DND-41 (cell line): ENCODE measurements at regions not wholly inside any gene's neighbourhood (a gene's known extent, or its start where the extent isn't known, plus 50 kb on each side); places are given as distances from the start of the nearest gene placed in this dataset.

Experiments used
- ATAC-seq: fragments of 200-7000 bp; cut with Tn5 transposase; 3 replicates; pipeline ENCODE4 v1.9.1; 2021; ENCODE audit warnings: low read depth; ENCODE audit not compliant: insufficient read depth
- DNase-seq: peaks from one replicate; pipeline ENCODE4 v3.0.0-alpha.2; 2020
- H2AFZ ChIP-seq: 2 replicates; pipeline ENCODE4 v1.6.0; 2012; ENCODE audit warnings: low read depth, low read length
- H3K27ac ChIP-seq: 2 replicates; pipeline ENCODE4 v1.5.1; 2012; ENCODE audit warnings: low read length, inconsistent platforms
- H3K27me3 ChIP-seq: fragments of 200-600 bp; sonication (generic); 2 replicates; pipeline ENCODE4 v1.6.0; 2012; ENCODE audit warnings: low read length, mild to moderate bottlenecking, inconsistent platforms; ENCODE audit not compliant: insufficient read depth, poor library complexity
- H3K36me3 ChIP-seq: 2 replicates; pipeline ENCODE4 v1.5.1; 2012; ENCODE audit warnings: low read length, inconsistent platforms; ENCODE audit not compliant: insufficient read depth
- H3K4me1 ChIP-seq: 2 replicates; pipeline ENCODE4 v1.5.1; 2012; ENCODE audit warnings: mild to moderate bottlenecking, low read length; ENCODE audit not compliant: insufficient read depth
- H3K4me2 ChIP-seq: 2 replicates; pipeline ENCODE4 v1.6.0; 2012; ENCODE audit warnings: mild to moderate bottlenecking, moderate library complexity, low read length, inconsistent platforms; ENCODE audit not compliant: insufficient read depth
- H3K4me3 ChIP-seq, 2 experiments: fragments of 200-600 bp in 1 of 2; shearing (Covaris generic) in 1 of 2; 2 replicates each; pipeline ENCODE4 v1.5.1; 2012 to 2016; ENCODE audit warnings: inconsistent platforms in 2 of 2, low read length in 2 of 2, mild to moderate bottlenecking in 2 of 2, low read depth in 1 of 2, moderate library complexity in 1 of 2
- H3K79me2 ChIP-seq: 2 replicates; pipeline ENCODE4 v1.6.0; 2012; ENCODE audit warnings: low read length, inconsistent platforms; ENCODE audit not compliant: insufficient read depth
- H3K9ac ChIP-seq: 2 replicates; pipeline ENCODE4 v1.6.0; 2012; ENCODE audit warnings: low read depth, mild to moderate bottlenecking, inconsistent platforms, low read length, moderate library complexity
- H3K9me3 ChIP-seq: 2 replicates; pipeline ENCODE4 v1.5.1; 2012; ENCODE audit warnings: low read length, moderate library complexity, mild to moderate bottlenecking, inconsistent platforms; ENCODE audit not compliant: insufficient read depth, severe bottlenecking
- H4K20me1 ChIP-seq: 2 replicates; pipeline ENCODE4 v1.6.0; 2012; ENCODE audit warnings: low read length; ENCODE audit not compliant: insufficient read depth
- EZH2 ChIP-seq: IDR thresholded peaks from 3 replicates; pipeline ENCODE4 v1.6.1; 2012; ENCODE audit warnings: borderline replicate concordance, low read depth, mild to moderate bottlenecking, moderate library complexity, low read length, inconsistent platforms; ENCODE audit not compliant: severe bottlenecking
- TF ChIP-seq, protein P1 (sequence below): IDR thresholded peaks from 2 replicates; pipeline ENCODE4 v1.5.1; 2012; ENCODE audit warnings: borderline replicate concordance, low read length, moderate library complexity, mild to moderate bottlenecking; ENCODE audit not compliant: poor library complexity, severe bottlenecking; ENCODE audit errors: extremely low read depth

DNA sequence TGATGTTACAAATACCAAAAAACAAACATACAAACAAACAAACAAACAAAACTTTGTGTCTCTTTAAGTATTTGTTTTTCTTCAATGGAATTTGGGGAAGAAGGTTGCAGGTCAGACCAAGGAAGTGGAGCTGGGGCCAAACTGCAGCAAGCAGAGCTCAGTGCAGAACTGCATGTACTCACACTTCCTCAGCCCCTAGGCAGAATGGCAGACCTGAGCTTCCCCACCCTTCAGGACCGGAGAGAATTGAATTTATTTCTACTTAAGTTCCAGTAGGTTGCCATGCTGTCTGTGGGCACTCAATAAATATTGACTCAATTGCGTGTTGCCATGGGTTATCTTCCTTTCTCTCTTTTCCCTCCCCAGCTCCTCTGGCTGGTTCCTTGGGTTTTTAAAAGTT, 173.6 kb downstream of the PTGER3 start:
- Histone ChIP-seq H3K79me2 (no peaks in the 10 kb centered on the region), H4K20me1 (no peaks in the 10 kb centered on the region), H3K9ac (no peak overlapping the region), H3K27me3 (peaks cover 2% of the 10 kb centered on the region), H3K4me2 (no peak overlapping the region), H3K36me3 (no peaks in the 10 kb centered on the region), H3K27ac (no peak overlapping the region), H2AFZ (no peak overlapping the region), H3K4me3 (no peak overlapping the region), H3K9me3 (no peaks in the 10 kb centered on the region), H3K4me1 (no peaks in the 10 kb centered on the region)
- TF ChIP-seq, protein P1, sequence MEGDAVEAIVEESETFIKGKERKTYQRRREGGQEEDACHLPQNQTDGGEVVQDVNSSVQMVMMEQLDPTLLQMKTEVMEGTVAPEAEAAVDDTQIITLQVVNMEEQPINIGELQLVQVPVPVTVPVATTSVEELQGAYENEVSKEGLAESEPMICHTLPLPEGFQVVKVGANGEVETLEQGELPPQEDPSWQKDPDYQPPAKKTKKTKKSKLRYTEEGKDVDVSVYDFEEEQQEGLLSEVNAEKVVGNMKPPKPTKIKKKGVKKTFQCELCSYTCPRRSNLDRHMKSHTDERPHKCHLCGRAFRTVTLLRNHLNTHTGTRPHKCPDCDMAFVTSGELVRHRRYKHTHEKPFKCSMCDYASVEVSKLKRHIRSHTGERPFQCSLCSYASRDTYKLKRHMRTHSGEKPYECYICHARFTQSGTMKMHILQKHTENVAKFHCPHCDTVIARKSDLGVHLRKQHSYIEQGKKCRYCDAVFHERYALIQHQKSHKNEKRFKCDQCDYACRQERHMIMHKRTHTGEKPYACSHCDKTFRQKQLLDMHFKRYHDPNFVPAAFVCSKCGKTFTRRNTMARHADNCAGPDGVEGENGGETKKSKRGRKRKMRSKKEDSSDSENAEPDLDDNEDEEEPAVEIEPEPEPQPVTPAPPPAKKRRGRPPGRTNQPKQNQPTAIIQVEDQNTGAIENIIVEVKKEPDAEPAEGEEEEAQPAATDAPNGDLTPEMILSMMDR, result no peak
- no peak for TF ChIP-seq EZH2
- no peak for DNase-seq
- ATAC-seq, result no peak

DNA sequence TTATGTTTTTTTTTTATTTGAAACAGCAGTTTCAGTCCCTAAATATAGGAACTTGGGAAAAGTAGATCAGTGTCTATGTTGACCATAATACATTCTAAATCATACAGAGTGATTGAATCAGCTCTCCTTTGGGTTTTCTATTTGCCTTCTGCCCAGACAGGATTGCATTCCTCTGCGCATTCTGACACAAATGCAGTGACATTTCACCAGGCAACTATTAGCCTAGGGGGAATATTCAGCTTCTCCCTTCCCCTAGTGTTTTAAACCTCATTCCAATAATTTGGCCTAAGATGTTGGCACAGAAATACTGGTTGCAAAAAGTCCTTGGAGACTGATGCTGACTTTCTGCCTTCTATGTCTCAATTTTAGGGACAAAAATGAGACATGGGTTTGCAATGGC, 172.8 kb downstream of the PTGER3 start:
- Histone ChIP-seq H3K36me3 (no peaks in the 10 kb centered on the region), H3K9ac (no peak overlapping the region), H3K79me2 (no peaks in the 10 kb centered on the region), H3K4me2 (no peak overlapping the region), H3K4me1 (no peaks in the 10 kb centered on the region), H3K27ac (no peak overlapping the region), H3K4me3 (no peak overlapping the region), H2AFZ (no peak overlapping the region), H3K9me3 (no peaks in the 10 kb centered on the region), H3K27me3 (peaks cover 2% of the 10 kb centered on the region), H4K20me1 (no peaks in the 10 kb centered on the region)
- DNase-seq (no peak), ATAC-seq (no peak)
- TF ChIP-seq EZH2, result no peak
- TF ChIP-seq, protein P1, result no peak

DNA sequence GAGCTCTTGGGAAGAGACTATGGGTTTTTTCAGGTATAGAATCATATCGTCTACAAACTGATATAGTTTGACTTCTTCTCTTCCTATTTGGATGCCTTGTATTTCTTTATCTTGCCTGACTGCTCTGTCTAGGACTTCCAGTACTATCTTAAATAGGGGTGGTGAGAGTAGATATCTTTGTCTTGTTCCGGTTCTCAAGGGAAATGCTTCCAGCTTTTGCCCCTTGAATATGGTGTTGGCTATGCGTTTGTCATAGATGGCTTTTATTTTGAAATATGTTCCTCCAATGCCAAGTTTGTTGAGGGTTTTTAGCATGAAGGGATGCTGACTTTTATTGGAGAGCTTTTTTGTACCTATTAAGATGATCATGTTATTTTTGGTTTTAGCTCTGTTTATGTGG, 170.3 kb downstream of the PTGER3 start:
- TF ChIP-seq, protein P1, result no peak
- no peak for TF ChIP-seq EZH2
- no peak overlapping the region for H2AFZ ChIP-seq
- H3K9ac ChIP-seq, result no peak overlapping the region
- peaks cover 2% of the 10 kb centered on the region for H3K27me3 ChIP-seq
- no peak for DNase-seq
- H3K27ac ChIP-seq, result no peak overlapping the region
- no peak overlapping the region for H3K4me3 ChIP-seq
- no peaks in the 10 kb centered on the region for H3K36me3 ChIP-seq
- H3K4me2 ChIP-seq, result no peak overlapping the region
- H3K9me3 ChIP-seq, result no peaks in the 10 kb centered on the region
- no peaks in the 10 kb centered on the region for H3K4me1 ChIP-seq
- H3K79me2 ChIP-seq, result no peaks in the 10 kb centered on the region
- H4K20me1 ChIP-seq, result no peaks in the 10 kb centered on the region
- ATAC-seq, result no peak

DNA sequence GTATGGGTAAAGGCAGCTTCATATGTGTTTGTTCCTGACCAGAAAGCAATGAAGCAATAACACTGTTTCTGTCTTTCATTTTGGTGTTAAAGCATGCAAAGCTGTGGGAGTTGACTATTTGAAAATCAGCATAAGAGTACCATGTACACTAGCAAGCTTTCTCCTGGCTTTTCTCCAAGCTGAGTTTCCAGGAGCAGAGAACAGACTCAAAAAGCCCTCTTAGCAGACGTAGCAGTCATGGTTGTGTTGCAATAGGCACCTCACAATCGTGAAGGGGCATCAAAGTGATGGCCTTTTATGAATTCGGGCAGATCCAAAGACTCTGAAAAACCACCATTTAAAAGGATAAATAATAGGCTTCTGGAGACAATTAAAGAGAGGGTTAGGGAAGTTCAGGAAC, 159.7 kb downstream of the PTGER3 start:
- Histone ChIP-seq H3K9ac (no peak overlapping the region), H4K20me1 (no peaks in the 10 kb centered on the region), H3K27ac (no peak overlapping the region), H3K9me3 (no peaks in the 10 kb centered on the region), H3K4me2 (no peak overlapping the region), H3K4me3 (no peak overlapping the region), H3K4me1 (no peaks in the 10 kb centered on the region), H3K27me3 (no peaks in the 10 kb centered on the region), H2AFZ (no peak overlapping the region), H3K79me2 (no peaks in the 10 kb centered on the region), H3K36me3 (no peaks in the 10 kb centered on the region)
- ATAC-seq (no peak), DNase-seq (no peak)
- TF ChIP-seq, protein P1, result no peak
- no peak for TF ChIP-seq EZH2
